ENCODE measurements at regions not wholly inside any gene's neighbourhood (a gene's known extent, or its start where the extent isn't known, plus 50 kb on each side); places are given as distances from the start of the nearest gene placed in this dataset.

- DNase-seq: no peak
- H3K27me3 ChIP-seq (ENCODE audit: insufficient read depth): no peaks in the 10 kb centered on the region
- no peaks in the 10 kb centered on the region for H3K4me1 ChIP-seq (ENCODE audit: control insufficient read depth in 1 of 2, insufficient read depth in 2 of 2, low read depth in 1 of 2, low read length in 1 of 2)
- H3K79me2 ChIP-seq (ENCODE audit: insufficient read depth): no peaks in the 10 kb centered on the region
- no peaks in the 10 kb centered on the region for H4K20me1 ChIP-seq (ENCODE audit: insufficient read depth)
- no peaks in the 10 kb centered on the region; the same call in 1 of the 2 replicates for H3K9me2 ChIP-seq
- no peaks in the 10 kb centered on the region for H3F3A ChIP-seq (replicated peaks; ENCODE audit: insufficient read depth)
- no peaks in the 10 kb centered on the region for H3K36me3 ChIP-seq (replicated peaks in 1 of 2; ENCODE audit: control insufficient read depth in 1 of 2, insufficient read depth in 2 of 2, low read length in 1 of 2)
- POLR2A ChIA-PET: no interaction called here
- no peak overlapping the region for H2AFZ ChIP-seq (ENCODE audit: low read depth)
- CTCF ChIA-PET: no interaction called here
- H3K4me3 ChIP-seq (ENCODE audit: low read depth in 2 of 2, low read length in 1 of 2): no peak overlapping the region
- H3K4me2 ChIP-seq: no peak overlapping the region
- WGBS (ENCODE audit: low lambda C conversion rate): 23% methylated on average over 1 of the region's 1 CpG
- TF ChIP-seq GABPA (IDR thresholded peaks at IDR 0.05; ENCODE audit: low read depth) (no peak), POLR2AphosphoS5 (IDR thresholded peaks at IDR 0.05; ENCODE audit: low read depth, low read length) (no peak), IRF3 (IDR thresholded peaks at IDR 0.05; ENCODE audit: low read depth, low read length) (no peak), YY1 (IDR thresholded peaks at IDR 0.05; ENCODE audit: low read depth) (no peak), TEAD4 (IDR thresholded peaks at IDR 0.05; ENCODE audit: borderline replicate concordance, insufficient read depth) (no peak), USF2 (IDR thresholded peaks at IDR 0.05; ENCODE audit: borderline replicate concordance, low read depth, low read length) (no peak), FOXM1 (IDR thresholded peaks at IDR 0.05; ENCODE audit: low read depth) (no peak), RAD21 (IDR thresholded peaks at IDR 0.05; ENCODE audit: low read length) (no peak), RFX5 (IDR thresholded peaks at IDR 0.05; ENCODE audit: low read length) (no peak), REST (IDR thresholded peaks at IDR 0.05; ENCODE audit: low read depth, low read length) (no peak), PBX3 (IDR thresholded peaks at IDR 0.05) (no peak)
- H3K9me3 ChIP-seq: no peaks in the 10 kb centered on the region
- H3K9ac ChIP-seq: no peak overlapping the region
- no peak overlapping the region for H3K27ac ChIP-seq (ENCODE audit: low read depth in 2 of 2, low read length in 1 of 2)
Observed at GRCh38 chr4:148814030-148814429, 371.8 kb upstream of the NR3C2 start.

GRCh38 chr4:148813289-148813688 lies 371.1 kb upstream of the NR3C2 start:
- no peaks in the 10 kb centered on the region for H3K79me2 ChIP-seq (ENCODE audit: insufficient read depth)
- H3F3A ChIP-seq (replicated peaks; ENCODE audit: insufficient read depth): no peaks in the 10 kb centered on the region
- H3K9me2 ChIP-seq: no peaks in the 10 kb centered on the region; the same call in 1 of the 2 replicates
- H3K27me3 ChIP-seq (ENCODE audit: insufficient read depth): no peaks in the 10 kb centered on the region
- DNase-seq: no peak
- TF ChIP-seq FOXJ3 (CRISPR knock-in tag; IDR thresholded peaks at IDR 0.05) (no peak), NRF1 (IDR thresholded peaks at IDR 0.05; ENCODE audit: low read depth, low read length) (no peak), EP300 (IDR thresholded peaks at IDR 0.05; ENCODE audit: borderline replicate concordance in 1 of 2, low read depth in 1 of 2, low read length in 1 of 2) (no peak), ELF1 (IDR thresholded peaks at IDR 0.05) (no peak), EZH2phosphoT487 (IDR thresholded peaks at IDR 0.05; ENCODE audit: borderline replicate concordance, low read depth) (no peak), GATA2 (CRISPR knock-in tag; IDR thresholded peaks at IDR 0.05) (no peak), TEAD4 (IDR thresholded peaks at IDR 0.05; ENCODE audit: borderline replicate concordance, insufficient read depth) (no peak), RAD21 (IDR thresholded peaks at IDR 0.05; ENCODE audit: low read length) (no peak), RCOR1 (IDR thresholded peaks at IDR 0.05; ENCODE audit: low read length) (no peak), JUND (IDR thresholded peaks at IDR 0.05) (no peak), MAX (IDR thresholded peaks at IDR 0.05; ENCODE audit: low read depth) (no peak), NFIC (IDR thresholded peaks at IDR 0.05; ENCODE audit: borderline replicate concordance) (no peak), RFX5 (IDR thresholded peaks at IDR 0.05; ENCODE audit: low read length) (no peak), SMC3 (IDR thresholded peaks at IDR 0.05; ENCODE audit: low read depth, low read length) (no peak), TCF12 (IDR thresholded peaks at IDR 0.05) (no peak), GABPA (IDR thresholded peaks at IDR 0.05; ENCODE audit: low read depth) (no peak), SIN3A (IDR thresholded peaks at IDR 0.05; ENCODE audit: borderline replicate concordance, low read depth, low read length) (no peak), YY1 (IDR thresholded peaks at IDR 0.05; ENCODE audit: low read depth) (no peak)
- H3K4me1 ChIP-seq (ENCODE audit: control insufficient read depth in 1 of 2, insufficient read depth in 2 of 2, low read depth in 1 of 2, low read length in 1 of 2): no peaks in the 10 kb centered on the region
- no peaks in the 10 kb centered on the region for H3K9me3 ChIP-seq
- H2AFZ ChIP-seq (ENCODE audit: low read depth): no peak overlapping the region
- no peak overlapping the region for H3K9ac ChIP-seq
- CTCF ChIA-PET: no interaction called here
- no peak overlapping the region for H3K27ac ChIP-seq (ENCODE audit: low read depth in 2 of 2, low read length in 1 of 2)
- POLR2A ChIA-PET: no interaction called here
- no peaks in the 10 kb centered on the region for H3K36me3 ChIP-seq (replicated peaks in 1 of 2; ENCODE audit: control insufficient read depth in 1 of 2, insufficient read depth in 2 of 2, low read length in 1 of 2)
- H4K20me1 ChIP-seq (ENCODE audit: insufficient read depth): no peaks in the 10 kb centered on the region
- no peak overlapping the region for H3K4me3 ChIP-seq (ENCODE audit: low read depth in 2 of 2, low read length in 1 of 2)
- H3K4me2 ChIP-seq: no peak overlapping the region

All from SK-N-SH (cell line).